Adrenal gland (tissue), 9 donors: ENCODE measurements at regions not wholly inside any gene's neighbourhood (a gene's known extent, or its start where the extent isn't known, plus 50 kb on each side); places are given as distances from the start of the nearest gene placed in this dataset.

Experiments used
- DNase-seq, 7 donors: peaks; one replicate each; pipeline ENCODE4 v3.0.0-alpha.2; 2019 to 2020
- H3K27ac ChIP-seq, 5 donors: fragments of 200-600 bp; sonication (generic) in 4 of 5; 1 replicate in 3 of 5; 2 replicates in 2 of 5; pipeline versions ENCODE4 v1.5.1 to v1.8.0; 2016 to 2020; ENCODE audit warnings: mild to moderate bottlenecking in 1 of 5
- H3K27me3 ChIP-seq: fragments of 200-600 bp; 2 replicates; pipeline ENCODE4 v1.8.0; 2021
- H3K36me3 ChIP-seq, 2 donors: fragments of 200-600 bp; replicated peaks in 1 of 2; 1 replicate in 1 of 2; 2 replicates in 1 of 2; pipeline versions ENCODE4 v1.5.1 to v1.8.0; 2018 to 2022
- H3K4me1 ChIP-seq, 2 donors: fragments of 200-600 bp; replicated peaks in 1 of 2; 1 replicate in 1 of 2; 2 replicates in 1 of 2; pipeline versions ENCODE4 v1.5.1 to v1.8.0; 2018 to 2021
- H3K4me3 ChIP-seq, 4 donors: fragments of 200-600 bp; sonication (generic) in 3 of 4; one replicate each; pipeline ENCODE4 v1.5.1; 2016 to 2018
- H3K9me3 ChIP-seq, 3 donors: fragments of 200-600 bp; sonication (generic) in 1 of 3; replicated peaks in 1 of 3; 1 replicate in 2 of 3; 2 replicates in 1 of 3; pipeline versions ENCODE4 v1.5.1 to v1.8.0; 2016 to 2021
- POLR2A ChIP-seq, 2 donors: fragments of 450-650 bp; IDR thresholded peaks; one replicate each; pipeline ENCODE4 v1.6.1; 2017; ENCODE audit warnings: antibody characterized with exemption in 2 of 2, mild to moderate bottlenecking in 2 of 2, moderate library complexity in 1 of 2
- WGBS, 4 donors: extraction: QIAGEN DNeasy Blood & Tissue Kit in 2 of 4; methylation state at CpG; one replicate each; pipeline versions ENCODE4 v1.1.5 to v1.1.7; 2013 to 2017; 5-methylcytosine and 5-hydroxymethylcytosine counted together
- intact Hi-C, 2 donors: fragments of 100-400 bp; cut with DNase I; formaldehyde crosslinking; loops; one replicate each; pipeline versions ENCODE4 v1.14.1 to v1.15.0; 2022 to 2023
- TF ChIP-seq, protein P1 (sequence below), 6 experiments: fragments of 450-650 bp in 4 of 6; fragments of 200-600 bp in 2 of 6; sonication (generic) in 1 of 6; IDR thresholded peaks; 1 replicate in 5 of 6; 2 replicates in 1 of 6; pipeline versions ENCODE4 v1.5.1 to v1.8.0; 2016 to 2021; ENCODE audit warnings: antibody characterized with exemption in 6 of 6, mild to moderate bottlenecking in 2 of 6, moderate library complexity in 1 of 6
- donor health status: healthy with polysubstance abuse.
- donor health status: Bipolar disorder and iron deficiency.
- donor health status: DM: yes; HTN: yes; CAD: no.
- donor health status: DM: no; HTN: no; CAD: no.
- donor health status: DM: no; HTN: no; CAD: no.

DNA sequence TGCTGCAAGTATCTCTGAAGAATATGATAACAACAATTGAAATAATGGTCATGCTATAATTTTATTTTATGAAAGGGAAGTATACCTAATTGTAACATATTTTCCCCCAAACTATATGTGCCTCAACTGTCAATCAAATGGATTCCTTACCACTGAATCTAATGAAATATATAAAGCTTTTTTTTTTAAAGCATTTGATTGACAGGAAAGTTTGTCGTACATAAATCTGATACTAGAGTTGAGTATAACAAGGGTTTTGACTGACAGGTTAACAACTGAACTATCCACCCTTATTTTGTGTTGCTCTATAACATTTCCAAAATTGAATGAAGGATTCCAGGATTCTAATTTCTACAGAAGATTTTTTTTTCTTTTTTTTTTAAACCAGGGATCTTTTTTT is 1333.3 kb upstream of the SLC39A10 start:
- no peak for TF ChIP-seq POLR2A (IDR thresholded peaks at IDR 0.05)
- TF ChIP-seq, protein P1, sequence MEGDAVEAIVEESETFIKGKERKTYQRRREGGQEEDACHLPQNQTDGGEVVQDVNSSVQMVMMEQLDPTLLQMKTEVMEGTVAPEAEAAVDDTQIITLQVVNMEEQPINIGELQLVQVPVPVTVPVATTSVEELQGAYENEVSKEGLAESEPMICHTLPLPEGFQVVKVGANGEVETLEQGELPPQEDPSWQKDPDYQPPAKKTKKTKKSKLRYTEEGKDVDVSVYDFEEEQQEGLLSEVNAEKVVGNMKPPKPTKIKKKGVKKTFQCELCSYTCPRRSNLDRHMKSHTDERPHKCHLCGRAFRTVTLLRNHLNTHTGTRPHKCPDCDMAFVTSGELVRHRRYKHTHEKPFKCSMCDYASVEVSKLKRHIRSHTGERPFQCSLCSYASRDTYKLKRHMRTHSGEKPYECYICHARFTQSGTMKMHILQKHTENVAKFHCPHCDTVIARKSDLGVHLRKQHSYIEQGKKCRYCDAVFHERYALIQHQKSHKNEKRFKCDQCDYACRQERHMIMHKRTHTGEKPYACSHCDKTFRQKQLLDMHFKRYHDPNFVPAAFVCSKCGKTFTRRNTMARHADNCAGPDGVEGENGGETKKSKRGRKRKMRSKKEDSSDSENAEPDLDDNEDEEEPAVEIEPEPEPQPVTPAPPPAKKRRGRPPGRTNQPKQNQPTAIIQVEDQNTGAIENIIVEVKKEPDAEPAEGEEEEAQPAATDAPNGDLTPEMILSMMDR (IDR thresholded peaks at IDR 0.05) = no peak
- Histone ChIP-seq H3K36me3 (no peaks in the 10 kb centered on the region), H3K27ac (no peak overlapping the region), H3K4me1 (no peaks in the 10 kb centered on the region), H3K9me3 (no peaks in the 10 kb centered on the region), H3K4me3 (no peak overlapping the region), H3K27me3 (no peaks in the 10 kb centered on the region)
- no peak for DNase-seq
- intact Hi-C loops = no loop called here
- 81 to 95% (median 87%) methylated on average over 1 of the region's 1 CpG for WGBS, 4 donors

DNA sequence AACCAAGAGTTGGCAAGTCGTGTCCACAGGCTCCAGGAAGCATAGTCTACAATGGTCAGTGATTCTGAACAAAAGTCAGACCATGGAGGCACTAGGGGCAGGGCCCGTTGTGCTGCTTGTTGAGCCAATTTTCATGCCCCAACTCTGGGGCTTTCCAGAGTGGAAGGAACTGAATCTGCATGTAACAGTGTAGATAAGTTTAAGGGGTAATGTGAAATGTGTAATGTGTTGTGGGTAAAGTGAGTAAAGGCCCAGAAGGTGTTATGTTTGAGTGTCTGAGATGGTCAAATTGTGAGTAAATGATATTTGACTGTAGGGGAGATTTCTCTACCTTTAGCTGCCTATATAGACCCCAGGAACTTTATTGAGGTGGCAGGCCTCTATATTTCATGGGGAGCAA is 1336.5 kb upstream of the SLC39A10 start:
- Histone ChIP-seq H3K9me3 (no peaks in the 10 kb centered on the region), H3K4me1 (no peaks in the 10 kb centered on the region), H3K36me3 (no peaks in the 10 kb centered on the region), H3K4me3 (no peak overlapping the region), H3K27ac (no peak overlapping the region), H3K27me3 (no peaks in the 10 kb centered on the region)
- DNase-seq = no peak
- intact Hi-C loops = no loop called here
- TF ChIP-seq, protein P1 (IDR thresholded peaks at IDR 0.05) = no peak
- TF ChIP-seq POLR2A (IDR thresholded peaks at IDR 0.05) = no peak
- WGBS, 4 donors = 80 to 95% (median 82%) methylated on average over 2 of the region's 2 CpGs

DNA sequence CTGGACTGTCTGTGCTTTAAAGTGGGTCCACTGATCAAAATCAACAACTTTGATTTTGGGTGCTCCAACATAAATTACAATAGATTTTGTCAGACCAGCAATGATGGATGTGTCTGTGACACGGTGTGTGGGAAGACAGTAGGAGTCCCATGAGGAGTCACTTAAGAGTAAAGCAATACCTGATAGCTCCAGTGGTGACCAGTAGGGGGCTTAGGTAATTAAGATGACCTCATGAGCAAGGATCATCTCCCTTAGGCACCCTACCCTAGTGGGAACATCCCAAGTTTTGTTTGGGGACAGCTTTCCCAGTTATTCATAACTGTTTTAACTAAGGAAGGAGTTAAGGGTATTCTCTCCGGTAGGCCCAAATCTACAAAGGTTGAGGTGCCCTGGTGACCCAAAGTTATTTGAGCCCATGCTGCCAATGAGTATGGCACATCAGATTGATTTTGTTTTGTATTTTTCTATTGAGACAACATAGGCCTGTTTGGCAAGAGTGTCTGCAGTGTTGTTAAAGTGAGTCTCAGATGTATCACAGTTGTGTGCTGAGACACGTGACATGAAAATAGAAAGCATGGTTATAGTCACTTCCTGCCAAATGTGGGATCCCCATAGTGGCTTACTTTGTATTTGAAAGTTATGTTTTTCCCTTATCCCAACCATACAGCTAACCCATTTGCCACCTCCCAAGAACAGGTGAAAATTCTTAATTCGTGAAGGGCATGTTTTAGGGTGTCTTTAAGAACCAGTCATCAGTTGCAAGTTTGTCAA is 1337.6 kb upstream of the SLC39A10 start:
- Histone ChIP-seq H3K4me1 (no peaks in the 10 kb centered on the region), H3K27me3 (no peaks in the 10 kb centered on the region), H3K36me3 (no peaks in the 10 kb centered on the region), H3K4me3 (no peak overlapping the region), H3K9me3 (no peaks in the 10 kb centered on the region), H3K27ac (no peak overlapping the region)
- intact Hi-C loops = no loop called here
- DNase-seq = no peak
- TF ChIP-seq, protein P1 (IDR thresholded peaks at IDR 0.05) = no peak
- TF ChIP-seq POLR2A (IDR thresholded peaks at IDR 0.05) = no peak
- 87 to 94% (median 90%) methylated on average over 4 of the region's 4 CpGs for WGBS, 4 donors

DNA sequence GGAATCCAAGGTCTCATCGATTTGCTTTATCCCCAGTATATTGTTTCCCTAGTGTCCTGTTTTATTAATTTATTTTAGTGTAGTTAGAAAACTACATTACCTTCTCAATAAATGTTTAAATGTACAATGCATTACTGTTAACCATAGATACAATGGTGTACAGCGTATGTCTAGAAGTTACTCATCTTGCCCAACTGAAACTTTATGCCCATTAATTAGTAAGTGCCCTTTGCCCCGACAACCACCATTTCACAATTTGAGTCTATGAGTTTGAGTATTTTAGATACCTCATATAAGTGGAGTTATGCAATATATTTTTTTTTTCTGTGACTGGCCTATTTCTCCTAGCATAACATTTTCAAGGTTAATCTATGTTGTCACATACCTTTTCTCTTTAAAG is 1343.0 kb upstream of the SLC39A10 start:
- no peak for TF ChIP-seq POLR2A (IDR thresholded peaks at IDR 0.05)
- TF ChIP-seq, protein P1 (IDR thresholded peaks at IDR 0.05) = no peak
- DNase-seq = no peak
- Histone ChIP-seq H3K36me3 (no peaks in the 10 kb centered on the region), H3K4me1 (no peaks in the 10 kb centered on the region), H3K4me3 (no peak overlapping the region), H3K27me3 (no peaks in the 10 kb centered on the region), H3K9me3 (no peaks in the 10 kb centered on the region), H3K27ac (no peak overlapping the region)
- intact Hi-C loops = no loop called here
- WGBS, 4 donors = 91 to 94% (median 92%) methylated on average over 3 of the region's 3 CpGs
